CD4-positive, alpha-beta T cell treated with Interleukin-12 subunit alpha and Interleukin-12 subunit beta, for 1 hour (primary cell): ENCODE measurements at regions not wholly inside any gene's neighbourhood (a gene's known extent, or its start where the extent isn't known, plus 50 kb on each side); places are given as distances from the start of the nearest gene placed in this dataset.
"Not testable (repeated sequence)": the region's sequence is repeated elsewhere in the genome, so short reads cannot be mapped to it uniquely, and the experiment has no call there.

Experiments used
- DNase-seq: peaks from one replicate; pipeline ENCODE4 v3.0.0-alpha.2; 2020

DNA sequence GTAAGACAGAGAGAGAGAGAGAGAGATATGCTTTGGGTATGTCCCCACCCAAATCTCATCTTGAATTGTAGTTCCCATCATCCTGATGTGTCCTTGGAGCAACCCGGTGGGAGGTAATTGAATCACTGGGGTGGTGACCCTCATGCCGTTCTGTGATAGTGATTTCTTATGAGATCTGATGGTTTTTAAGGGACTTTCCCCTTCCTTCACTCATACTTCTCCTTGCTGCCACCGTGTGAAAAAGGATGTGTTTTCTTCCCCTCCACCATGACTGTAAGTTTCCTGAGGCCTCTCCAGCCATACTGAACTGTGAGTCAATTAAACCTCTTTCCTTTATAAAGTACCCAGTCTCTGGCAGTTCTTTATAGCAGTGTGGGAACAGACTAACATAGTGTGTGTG lies 60.3 kb downstream of the EOMES start:
- DNase-seq = no peak

DNA sequence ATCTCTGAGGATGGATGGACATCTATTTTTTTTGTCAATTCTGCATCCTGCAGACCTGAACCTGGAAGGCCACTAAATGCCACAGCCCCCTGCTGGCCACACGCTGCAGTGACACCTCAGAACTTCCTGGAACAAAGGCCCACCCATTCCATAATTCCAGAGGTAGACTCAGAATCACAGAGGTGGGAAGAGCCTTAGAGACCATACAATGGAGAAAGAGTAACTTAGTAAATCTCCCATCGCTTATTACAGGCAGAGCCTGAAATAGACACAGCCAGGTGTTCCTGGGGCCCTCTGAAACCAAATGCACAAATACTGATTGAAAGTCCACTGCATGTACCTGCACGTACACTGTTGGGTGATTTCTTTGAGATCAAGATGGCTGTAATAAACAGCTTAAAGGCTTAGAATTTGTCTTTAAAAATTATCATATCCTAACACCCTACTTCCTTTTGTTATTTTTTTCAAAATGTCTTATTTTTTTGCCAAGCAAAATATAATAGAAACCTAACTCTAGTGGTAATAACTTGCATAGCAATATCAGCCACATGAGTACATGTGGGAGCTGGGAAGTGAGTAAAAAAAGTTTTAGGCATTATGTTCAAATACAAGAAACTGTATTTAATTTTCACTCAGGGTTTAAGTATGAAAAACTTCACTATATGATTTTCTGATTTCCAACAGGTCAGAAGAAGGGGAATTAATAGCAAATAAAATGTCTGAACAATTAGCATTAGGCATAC lies 62.7 kb downstream of the EOMES start:
- DNase-seq = peak; percentile 55

DNA sequence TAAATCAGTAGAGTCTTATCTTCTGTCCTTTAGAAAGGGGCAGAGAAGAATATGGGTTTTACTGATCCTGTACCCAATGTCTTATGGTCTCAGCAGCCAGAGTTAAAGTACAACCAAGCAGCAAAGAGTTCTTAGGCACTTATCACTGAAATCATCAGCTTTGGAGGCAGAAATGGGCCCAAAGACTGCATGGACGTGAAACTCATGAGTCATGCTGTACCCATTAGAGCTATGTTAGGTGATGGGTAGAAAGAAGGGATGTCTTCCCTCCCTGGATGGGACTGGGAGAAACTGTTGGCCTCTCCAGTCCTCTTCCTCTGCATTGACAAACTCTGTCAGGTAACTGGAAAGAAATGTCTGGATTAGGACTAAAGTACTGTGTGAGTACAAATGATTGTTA lies 63.4 kb downstream of the EOMES start:
- no peak for DNase-seq

DNA sequence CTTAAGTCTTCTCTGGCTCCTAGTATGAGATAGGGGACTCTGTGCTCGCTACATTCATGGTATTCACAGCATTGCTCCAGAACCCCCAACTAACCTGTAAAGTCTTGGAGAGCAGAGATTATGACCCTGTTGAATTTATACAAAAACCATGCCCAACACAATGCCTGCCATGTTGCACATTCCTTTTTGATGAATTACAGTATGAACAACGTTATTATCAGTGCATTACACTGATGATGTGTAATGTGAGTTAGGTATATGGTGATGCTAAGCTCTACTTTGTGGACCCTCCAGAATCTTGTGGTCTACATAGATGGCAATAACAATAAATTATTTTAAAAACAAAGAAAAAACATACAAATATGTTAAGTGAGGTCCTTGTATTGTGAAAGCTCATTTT lies 64.3 kb downstream of the EOMES start:
- DNase-seq = no peak

DNA sequence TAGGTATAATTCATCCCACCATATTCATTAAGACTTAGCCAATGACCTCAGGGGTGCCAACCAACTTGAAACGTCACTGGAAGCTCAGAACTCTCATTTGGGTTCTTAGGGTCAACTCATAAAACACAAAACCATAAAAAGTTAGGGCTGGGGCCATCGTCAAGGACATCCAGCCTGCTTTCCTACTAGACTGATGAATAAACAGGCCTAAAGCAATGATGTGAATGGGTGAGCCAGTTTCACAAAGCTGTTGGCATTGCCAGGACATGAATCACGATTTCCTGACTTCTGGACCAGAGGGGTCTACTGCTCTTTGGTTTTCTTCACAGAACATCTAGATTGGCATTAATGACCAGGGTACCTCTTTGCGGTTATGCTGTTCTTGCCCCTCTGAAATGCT lies 64.7 kb downstream of the EOMES start:
- DNase-seq = no peak

DNA sequence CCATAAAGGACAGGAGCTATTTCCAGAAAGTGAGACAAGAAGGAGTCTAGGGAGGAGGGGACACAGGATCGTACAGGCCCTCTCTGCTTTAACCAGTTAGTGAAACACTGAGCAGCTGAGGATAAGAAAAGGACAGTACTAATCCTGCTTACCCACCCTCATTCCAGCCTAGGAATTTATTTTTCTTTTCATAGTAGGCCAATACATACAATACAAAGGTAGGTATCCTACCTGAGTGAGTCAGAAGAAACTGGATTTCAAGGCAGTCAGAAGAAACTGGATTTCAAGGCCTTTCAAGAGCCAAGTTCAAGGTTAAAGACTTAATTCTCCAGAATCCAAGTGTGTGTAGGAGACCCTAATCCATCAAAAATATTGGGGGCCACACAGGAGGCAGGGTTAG lies 65.3 kb downstream of the EOMES start:
- DNase-seq = no peak

DNA sequence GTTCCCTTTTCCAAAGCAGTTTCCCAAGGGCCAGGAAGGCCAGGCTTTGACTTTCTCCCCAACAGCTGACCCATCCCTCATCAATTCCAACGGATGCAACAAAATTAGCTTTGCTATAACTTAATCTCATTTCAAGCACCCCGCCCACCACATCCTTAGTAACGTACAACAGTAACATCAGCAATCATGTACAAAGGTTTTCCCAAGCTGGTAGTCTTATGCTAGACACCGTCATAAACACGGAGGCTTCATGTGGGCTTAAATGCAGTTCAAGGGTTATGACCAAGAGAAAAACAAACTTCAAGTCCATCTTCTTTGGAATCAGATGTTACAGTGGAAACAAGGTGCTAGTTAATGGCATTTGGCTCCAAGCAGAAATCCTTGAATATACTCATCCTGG lies 66.6 kb downstream of the EOMES start:
- no peak for DNase-seq

DNA sequence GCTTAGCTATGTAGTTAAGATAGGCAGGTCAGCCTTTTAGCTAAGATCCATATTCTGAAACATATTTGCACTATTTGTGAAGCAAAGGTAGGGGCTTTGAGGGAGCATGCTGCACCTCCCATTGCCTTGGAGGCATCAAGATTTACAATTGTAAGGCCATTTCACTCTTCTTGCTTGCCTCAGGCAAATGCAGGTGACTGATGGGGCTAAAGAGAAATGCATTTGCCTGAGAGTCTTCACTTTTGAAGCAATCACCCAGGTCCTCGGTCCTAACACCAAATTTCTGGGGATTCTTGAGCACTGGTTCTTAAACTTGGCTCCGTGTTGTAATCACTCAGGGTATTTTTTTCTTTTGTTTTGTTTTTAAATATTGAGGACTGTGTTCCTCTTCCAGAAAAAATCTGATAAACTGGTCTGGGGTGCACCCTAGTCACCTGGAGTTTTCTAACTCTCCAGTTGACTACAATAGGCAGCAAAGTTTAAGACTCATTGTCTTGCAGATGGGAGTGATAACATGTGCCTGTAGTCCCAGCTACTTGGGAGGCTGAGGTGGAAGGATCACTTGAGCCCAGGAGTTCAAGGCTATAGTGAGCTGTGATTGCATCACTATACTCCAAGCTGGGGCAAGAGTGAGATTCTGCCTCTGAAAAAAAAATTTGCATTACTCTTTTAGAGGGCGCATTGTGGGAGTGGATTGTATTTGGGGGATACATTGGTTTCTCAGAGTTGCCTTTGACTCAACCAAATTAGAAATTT lies 68.1 kb downstream of the EOMES start:
- DNase-seq = no peak

DNA sequence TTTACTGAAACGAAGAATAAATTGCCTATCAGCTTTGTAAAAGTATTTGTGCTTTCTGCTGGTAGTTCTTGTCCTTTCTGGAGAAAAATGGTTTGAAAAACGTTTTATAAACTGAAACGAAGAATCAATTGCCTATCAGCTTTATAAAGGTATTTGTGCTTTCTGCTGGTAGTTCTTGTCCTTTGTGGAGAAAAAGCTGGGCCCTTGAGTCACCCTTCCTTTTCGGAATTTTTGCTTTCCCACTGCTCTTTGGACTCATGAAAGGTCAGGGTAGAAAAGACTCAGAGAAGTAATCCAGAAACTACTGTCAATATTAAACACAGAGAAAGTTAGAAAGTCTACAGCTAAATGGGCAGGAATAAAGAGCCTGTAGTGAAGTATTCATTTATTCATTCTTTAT lies 72.8 kb downstream of the EOMES start:
- DNase-seq = no peak

DNA sequence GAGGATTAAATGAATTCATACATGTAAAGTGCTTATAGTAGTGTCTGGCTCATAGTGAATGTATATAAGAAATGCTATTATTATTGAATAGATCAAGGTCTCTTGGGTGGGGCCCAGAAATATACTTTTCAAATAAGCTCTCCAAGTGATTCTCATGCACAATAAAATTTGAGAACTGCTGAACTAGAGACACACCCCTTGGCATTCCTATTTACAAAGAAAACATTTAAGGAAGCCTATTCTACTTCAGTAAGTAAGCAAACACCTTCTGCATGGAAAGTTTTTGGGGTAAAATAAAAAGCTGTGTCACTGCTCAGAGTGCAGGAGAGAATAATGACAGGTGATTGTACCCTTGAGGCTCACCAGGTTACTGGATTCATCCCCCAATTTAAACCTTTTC lies 75.2 kb downstream of the EOMES start:
- DNase-seq = no peak

DNA sequence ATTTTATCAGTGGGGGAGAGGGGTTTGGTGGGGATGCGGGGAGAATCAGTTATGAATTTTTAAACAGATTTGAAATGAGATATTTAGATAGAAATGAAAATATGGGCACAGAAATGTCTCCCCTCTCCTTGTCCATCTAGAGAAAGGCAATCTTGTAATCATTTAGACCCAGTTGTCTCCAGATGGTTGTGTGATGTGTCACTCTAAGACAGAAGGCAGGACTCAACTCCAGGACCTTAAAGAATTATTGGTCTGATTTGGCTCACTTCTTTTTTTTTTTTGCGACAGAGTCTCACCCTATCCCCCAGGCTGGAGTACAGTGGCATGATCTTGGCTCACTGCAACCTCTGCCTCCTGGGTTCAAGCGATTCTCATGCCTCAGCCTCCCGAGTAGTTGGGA lies 77.2 kb downstream of the EOMES start:
- DNase-seq = no peak

DNA sequence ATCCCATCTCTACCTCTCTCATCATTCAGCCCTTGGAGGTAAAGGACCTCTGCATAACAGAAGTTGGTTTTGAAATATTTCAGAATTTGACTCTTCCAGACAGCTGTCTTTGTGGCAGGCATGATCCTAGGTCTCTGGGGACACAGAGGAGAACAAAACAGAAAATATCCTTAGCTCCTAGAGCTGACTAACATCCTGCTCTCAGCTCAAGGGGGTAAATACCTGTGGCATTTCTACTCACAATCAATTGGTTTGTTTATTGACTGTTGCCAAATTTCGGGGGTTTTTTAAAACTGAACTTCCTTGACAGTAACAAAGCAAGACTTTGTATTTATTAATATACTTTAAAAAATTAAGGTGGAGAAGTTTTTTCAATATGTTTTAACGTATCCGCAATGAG lies 78.8 kb downstream of the EOMES start:
- DNase-seq = no peak

DNA sequence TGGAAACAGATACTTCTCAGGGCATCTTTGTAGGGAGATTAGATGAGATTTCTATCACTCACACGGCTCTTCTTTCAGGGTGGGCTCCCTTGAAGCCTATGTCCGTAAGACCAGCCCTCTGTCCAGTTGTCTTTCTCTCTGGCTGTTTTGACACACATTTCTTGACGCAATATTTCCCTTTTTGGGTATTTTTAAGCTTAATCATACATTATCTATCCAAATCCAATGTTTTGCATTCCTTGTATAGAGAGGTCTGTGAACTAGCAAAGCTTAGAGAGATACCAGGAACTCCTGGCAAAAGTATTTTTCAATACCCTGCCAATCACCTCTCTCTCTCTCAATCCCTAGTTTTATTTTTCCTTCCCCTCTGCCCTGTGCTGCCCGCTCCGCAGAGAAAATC lies 79.3 kb downstream of the EOMES start:
- DNase-seq = no peak

DNA sequence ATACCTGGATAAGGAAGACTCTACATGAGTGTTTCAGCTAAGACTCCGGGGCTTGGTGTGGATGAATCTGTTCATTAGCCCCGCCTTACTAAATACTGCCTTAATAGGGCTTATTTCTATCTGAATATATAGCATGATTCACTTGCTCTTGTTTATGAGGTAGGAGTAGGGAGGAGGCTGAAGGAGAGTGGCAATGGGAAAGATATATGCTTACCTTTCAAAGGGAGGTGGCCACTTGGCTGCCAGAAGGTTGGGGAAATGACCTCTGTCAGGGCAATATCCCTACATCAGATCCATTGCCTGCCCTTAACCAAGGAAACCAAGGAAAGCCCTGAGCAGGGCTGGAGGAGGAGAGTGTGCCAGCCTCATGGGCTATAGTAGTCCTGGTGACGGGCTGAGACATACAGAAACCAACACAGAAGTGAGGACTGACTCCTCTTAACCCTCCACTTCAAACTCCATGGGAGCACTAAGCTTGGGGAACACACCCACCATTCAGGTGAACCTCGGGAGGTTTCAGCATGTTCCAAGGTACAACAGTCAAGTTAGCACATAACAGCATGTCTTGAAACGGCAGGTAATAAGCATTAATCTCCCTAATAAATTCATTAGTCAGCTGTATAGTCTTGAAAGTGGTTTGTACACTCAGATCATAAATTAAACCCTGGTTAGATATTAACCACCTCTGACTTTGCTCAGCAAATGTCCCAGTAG lies 80.1 kb downstream of the EOMES start:
- no peak for DNase-seq

DNA sequence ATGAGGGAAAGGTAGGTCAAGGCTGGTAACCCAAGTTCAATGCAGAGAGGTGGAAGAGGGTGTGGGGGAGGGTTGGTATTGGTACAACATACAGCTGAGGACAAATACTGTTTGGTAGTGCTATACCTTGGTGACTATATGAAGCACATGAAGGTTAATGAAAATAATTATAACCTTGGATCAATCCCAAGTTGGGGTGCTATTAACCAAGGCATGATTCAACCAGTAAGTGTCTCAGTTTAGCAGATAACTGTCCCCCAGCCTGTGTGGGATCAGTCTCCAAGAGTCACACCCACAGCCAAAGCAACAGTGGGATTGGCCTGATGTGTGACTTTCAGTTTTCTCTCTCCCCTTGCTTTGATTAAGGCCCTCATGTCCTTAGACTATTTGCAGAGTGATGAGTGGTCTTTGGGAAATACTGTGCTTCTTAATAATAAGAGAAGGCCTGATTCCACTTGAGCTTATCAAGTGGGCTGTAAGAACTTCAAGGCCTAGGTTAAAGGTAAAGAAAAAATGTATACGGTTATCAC lies 80.8 kb downstream of the EOMES start:
- DNase-seq = no peak

DNA sequence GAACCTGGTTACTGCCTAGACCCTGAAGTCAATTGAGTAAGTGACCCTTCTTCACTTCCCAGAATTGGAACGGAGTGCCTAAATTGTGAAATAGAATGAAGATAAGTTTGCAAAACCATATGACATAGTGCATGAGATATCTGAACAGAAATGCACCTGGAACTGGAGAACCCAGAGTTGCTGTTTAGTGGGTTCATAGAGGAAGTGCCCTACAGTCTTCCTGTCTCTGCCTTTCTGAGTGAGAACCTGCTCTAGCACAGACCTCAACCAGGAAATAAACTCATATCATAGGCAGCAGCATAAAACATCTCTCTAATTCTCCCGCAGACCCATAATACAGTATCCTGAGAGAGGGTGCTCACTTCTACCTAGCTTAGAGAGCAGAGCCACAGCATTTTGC lies 82.9 kb downstream of the EOMES start:
- peak; percentile 47 for DNase-seq

DNA sequence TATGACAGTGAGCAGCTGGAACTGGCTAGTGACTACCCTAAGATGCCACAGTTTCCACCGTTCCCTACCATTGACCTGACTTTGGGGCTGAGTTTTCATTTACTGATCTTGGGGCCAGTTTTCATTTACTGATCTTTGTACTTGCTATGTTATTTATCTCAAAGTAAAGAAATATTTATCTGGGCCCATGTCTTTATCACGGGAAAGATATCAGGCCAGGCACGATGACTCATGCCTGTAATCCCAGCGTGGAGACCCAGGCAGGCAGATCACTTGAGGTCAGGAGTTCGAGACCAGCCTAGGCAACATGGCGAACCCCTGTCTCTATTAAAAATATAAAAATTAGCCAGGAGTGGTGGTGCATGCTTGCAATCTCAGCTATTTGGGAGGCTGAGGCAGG lies 83.5 kb downstream of the EOMES start:
- DNase-seq = no peak

DNA sequence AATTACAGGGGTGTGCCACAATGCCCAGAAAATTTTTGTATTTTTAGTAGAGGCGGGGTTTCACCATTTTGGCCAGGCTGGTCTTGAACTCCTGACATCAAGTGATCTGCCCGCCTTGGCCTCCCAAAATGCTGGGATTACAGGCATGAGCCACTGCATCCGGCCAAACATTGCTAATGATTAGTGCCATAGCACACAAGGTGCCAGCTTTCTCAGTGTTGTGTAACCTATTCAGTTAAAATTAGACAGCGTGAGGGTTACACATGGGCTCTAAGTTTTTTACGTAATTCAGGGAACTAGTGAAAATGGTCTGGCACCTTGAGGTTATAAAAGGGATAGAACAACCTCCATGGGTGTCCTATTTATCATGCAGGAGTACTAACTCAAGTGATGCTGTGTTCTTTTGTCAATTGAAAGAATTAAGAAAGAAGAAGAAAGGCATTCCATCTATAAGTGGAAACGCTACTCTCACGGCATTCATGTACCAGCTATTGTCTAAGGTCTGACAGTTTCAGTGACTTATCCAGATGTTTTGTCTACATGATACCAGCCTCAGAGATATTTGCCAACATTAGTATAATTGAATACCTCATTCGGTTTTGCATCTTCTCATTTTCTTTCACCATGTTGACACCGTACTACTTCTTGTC lies 84.7 kb downstream of the EOMES start:
- DNase-seq = no peak

DNA sequence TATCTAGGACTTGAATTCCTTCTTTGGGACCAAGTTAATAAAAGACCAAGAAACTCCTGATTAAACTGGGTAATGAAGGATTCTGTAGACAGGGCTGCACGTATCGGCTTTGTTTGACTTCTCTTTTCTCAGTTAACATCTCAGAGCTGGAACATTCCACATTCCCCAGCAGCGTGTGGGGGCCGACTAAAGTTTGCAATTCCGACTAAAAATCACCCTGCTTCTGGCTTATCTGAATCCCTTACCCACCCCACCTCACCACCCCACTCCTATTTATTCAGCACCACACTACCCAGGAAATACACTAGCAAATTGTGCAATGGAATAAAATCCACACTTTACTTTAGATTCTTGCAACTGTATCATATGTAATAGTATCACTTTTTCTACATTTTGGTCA lies 87.1 kb downstream of the EOMES start:
- not testable (repeated sequence) for DNase-seq

DNA sequence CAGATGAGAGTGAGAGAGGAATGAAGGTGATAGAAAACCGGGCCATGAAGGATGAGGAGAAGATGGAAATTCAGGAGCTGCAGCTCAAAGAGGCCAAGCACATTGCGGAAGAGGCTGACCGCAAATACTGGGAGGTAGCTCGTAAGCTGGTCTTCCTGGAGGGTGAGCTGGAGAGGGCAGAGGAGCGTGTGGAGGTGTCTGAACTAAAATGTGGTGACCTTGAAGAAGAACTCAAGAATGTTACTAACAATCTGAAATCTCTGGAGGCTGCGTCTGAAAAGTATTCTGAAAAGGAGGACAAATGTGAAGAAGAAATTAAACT lies 88.9 kb downstream of the EOMES start:
- peak; percentile 32 for DNase-seq

DNA sequence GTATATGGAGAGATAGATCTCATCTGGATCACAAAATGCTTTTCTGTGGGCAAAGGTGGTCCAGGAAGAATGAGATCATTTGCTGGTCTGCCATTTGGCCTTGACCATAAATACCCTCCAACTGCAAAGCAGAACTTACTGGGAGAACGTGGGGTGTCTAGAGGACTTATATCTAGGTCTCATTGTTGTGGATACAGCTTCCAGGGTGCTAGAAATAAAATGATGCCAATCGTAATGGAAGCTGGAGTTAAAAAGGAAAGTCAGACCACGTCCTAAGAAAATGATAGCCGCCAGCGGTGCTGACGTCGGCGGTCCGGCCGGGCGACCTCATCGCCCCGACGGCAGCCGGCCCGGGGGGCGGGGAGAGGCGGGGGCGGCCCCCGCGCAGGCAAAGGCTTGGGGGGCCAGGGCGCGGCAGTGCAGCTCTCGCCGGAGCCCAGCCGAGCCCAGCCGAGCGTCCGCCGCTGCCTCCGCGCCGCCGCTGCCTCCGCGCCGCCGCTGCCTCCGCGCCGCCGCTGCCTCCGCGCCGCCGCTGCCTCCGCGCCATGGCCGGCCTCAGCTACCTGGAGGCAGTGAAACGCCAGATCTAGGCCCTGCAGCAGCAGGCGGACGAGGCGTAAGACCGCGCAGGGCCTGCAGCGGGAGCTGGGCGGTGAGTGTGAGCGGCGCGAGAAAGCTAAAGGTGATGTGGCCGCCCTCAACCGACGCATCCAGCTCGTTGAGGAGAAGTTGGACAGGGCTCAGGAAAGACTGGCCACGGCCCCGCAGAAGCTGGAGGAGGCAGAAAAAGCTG lies 89.5 kb downstream of the EOMES start:
- DNase-seq = peak; percentile 50

DNA sequence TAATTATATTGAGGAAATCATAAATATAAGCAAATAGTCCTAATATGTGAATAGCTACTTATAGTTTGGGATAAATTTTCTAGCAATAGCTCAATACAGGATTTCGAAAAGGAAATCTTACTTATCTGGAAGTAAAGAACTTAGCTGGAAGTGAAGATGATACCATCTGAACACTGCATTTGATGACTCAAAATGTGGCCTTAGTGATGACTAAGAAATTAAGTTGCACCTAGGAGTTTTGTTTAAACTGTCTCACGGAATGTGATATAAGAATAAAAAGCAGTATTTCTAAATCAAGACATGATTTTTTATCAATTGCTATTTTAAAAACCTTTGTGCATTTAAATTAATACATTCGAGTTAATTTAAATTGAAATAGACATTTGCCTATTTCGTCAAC lies 91.2 kb downstream of the EOMES start:
- no peak for DNase-seq

DNA sequence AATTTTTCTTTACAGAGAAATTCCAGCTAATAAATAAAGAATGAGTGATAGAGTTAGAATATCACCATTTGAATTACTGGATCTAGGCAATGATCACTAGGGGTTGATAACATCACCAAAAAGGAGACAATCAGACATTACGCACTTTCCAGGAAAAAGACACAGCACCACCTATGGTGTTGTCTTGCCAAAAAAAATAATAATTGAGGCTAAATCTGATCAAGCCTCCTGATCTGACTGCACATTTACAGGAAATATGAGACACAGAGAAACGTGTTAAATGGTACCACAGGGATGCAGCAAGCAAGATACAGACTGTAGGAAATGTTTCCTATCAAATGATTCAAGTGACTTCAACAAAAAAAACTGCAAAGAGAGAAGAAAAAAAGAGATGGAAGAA lies 92.8 kb downstream of the EOMES start:
- DNase-seq = no peak
